Prostate gland (tissue), 2 donors: ENCODE measurements at regions not wholly inside any gene's neighbourhood (a gene's known extent, or its start where the extent isn't known, plus 50 kb on each side); places are given as distances from the start of the nearest gene placed in this dataset.

Experiments
- POLR2A ChIP-seq: fragments of 450-650 bp; IDR thresholded peaks from one replicate; pipeline ENCODE4 v1.6.1; 2016; ENCODE audit warnings: antibody characterized with exemption, mild to moderate bottlenecking
- POLR2AphosphoS5 ChIP-seq: sonication (generic); formaldehyde crosslinking; IDR thresholded peaks from one replicate; pipeline ENCODE4 v1.6.1; 2017; ENCODE audit warnings: antibody characterized with exemption
- TF ChIP-seq, protein P1 (sequence below), 4 experiments: fragments of 200-600 bp in 2 of 4; fragments of 450-650 bp in 2 of 4; sonication (generic) in 2 of 4; IDR thresholded peaks; 1 replicate in 3 of 4; 2 replicates in 1 of 4; pipeline ENCODE4 v1.5.1; 2016 to 2019; ENCODE audit warnings: antibody characterized with exemption in 4 of 4, mild to moderate bottlenecking in 2 of 4, moderate library complexity in 2 of 4

DNA sequence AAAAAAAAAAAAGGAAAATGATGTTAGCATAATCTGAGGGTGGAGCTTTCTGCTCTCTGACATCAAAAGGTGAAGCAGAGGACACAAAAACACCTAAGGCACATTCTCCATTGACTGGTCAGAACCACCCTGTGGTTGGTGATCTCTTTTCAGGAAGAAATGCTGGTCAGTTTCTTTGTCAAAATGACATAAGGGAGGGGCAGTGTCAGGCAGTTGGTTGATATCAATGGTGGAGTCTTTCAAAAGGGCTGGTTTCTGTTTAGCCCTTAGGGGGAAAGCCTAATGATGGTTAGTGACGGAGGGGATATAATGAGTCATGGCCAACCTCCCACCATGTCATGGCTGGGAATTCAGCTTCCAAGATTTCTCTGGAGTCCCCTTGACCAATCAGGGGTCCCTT is 185.9 kb upstream of the GBE1 start:
- no peak for TF ChIP-seq POLR2A
- TF ChIP-seq, protein P1, sequence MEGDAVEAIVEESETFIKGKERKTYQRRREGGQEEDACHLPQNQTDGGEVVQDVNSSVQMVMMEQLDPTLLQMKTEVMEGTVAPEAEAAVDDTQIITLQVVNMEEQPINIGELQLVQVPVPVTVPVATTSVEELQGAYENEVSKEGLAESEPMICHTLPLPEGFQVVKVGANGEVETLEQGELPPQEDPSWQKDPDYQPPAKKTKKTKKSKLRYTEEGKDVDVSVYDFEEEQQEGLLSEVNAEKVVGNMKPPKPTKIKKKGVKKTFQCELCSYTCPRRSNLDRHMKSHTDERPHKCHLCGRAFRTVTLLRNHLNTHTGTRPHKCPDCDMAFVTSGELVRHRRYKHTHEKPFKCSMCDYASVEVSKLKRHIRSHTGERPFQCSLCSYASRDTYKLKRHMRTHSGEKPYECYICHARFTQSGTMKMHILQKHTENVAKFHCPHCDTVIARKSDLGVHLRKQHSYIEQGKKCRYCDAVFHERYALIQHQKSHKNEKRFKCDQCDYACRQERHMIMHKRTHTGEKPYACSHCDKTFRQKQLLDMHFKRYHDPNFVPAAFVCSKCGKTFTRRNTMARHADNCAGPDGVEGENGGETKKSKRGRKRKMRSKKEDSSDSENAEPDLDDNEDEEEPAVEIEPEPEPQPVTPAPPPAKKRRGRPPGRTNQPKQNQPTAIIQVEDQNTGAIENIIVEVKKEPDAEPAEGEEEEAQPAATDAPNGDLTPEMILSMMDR (IDR thresholded peaks at IDR 0.05) = no peak
- TF ChIP-seq POLR2AphosphoS5 = no peak
